GM19328 (cell line): ENCODE measurements at regions not wholly inside any gene's neighbourhood (a gene's known extent, or its start where the extent isn't known, plus 50 kb on each side); places are given as distances from the start of the nearest gene placed in this dataset.
"Not testable (repeated sequence)": the region's sequence is repeated elsewhere in the genome, so short reads cannot be mapped to it uniquely, and the experiment has no call there.

Experiments used
- ATAC-seq: cut with Tn5 transposase; IDR thresholded peaks from one replicate; pipeline ENCODE4 v1.9.1; 2021; ENCODE audit warnings: mild to moderate bottlenecking, moderate library complexity; ENCODE audit not compliant: unreplicated experiment

- no peak for ATAC-seq
These were observed 1313.3 kb downstream of the KCNT2 start for GRCh38 chr1:195294911-195295310.

GRCh38 chr1:195278644-195279043 lies 1329.6 kb downstream of the KCNT2 start:
- ATAC-seq: no peak

DNA sequence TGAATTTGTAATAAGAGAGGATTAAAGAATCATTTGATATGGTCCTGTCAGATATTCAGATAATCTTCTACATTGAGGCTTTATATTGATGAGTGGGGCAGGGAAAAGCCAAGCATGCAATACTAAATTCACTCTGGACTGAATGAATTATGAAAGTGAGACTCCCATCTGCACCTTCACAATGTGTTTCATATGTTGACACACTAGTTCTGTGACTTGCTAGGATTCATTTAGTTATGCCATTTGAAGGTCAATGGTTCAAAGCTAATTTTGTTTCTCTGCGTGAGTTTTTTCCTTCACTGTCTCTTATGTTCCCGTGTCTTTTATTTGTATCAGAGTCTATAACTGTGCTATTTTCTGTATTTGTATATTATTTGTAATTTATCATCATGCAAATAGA lies 1332.5 kb downstream of the KCNT2 start:
- no peak for ATAC-seq

DNA sequence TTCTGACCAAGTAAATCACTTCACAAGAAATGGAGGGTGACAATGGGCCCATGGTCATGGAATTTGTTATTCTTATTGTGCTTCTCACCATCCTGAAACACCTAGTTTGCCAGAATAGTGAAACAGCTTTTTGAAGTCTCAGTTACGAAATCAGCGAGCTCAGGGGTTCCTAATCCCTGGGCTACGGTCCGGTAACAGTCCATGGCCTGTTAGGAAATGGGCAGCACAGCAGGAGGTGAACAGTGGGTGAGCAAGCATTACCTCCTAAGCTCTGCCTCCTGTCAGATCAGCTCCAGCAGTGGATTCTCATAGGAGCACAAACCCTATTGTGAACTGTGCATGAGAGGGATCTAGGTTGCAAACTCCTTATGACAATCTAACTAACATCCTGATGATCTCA lies 1356.3 kb downstream of the KCNT2 start:
- no peak for ATAC-seq

DNA sequence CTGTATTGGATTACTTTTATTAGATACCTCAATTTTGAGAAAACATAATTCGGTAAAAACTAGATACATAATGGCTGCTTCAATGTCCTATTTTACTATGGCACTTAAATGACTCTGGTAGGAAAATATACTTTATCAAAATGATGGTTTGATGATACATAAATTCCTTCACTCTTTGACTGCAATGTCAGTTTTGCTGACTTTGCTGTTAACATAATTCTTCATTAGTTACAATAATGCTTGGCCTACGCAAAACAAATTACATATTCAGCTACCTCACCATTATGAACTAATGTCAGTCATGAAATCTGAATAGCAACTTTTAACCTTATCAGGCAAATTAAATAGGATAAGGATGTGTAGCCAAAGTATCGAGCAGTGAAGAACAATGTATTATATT lies 1364.7 kb downstream of the KCNT2 start:
- ATAC-seq: no peak

GRCh38 chr1:195241066-195241465 lies 1367.2 kb downstream of the KCNT2 start:
- ATAC-seq: no peak

DNA sequence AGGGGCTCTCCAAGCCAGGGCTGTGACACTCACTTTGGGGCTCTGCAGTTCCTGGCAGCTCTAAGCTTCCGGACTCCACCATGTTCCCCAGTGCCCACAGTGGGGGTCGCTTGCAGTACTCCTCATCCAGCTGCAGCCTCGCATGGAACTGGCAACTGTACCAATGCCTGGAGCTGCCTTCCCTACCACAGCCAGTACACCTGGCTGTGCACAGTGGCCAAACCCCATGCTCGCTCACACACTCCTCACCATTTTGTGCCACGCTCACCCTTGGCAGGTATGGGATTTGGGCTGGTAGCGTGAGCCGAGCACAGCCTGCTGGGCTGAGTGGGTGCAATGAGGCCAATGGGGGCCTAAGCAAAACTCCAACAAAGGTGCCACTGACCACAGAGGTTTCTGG lies 1369.9 kb downstream of the KCNT2 start:
- no peak for ATAC-seq

GRCh38 chr1:195236991-195237889 lies 1371.0 kb downstream of the KCNT2 start:
- no peak for ATAC-seq

DNA sequence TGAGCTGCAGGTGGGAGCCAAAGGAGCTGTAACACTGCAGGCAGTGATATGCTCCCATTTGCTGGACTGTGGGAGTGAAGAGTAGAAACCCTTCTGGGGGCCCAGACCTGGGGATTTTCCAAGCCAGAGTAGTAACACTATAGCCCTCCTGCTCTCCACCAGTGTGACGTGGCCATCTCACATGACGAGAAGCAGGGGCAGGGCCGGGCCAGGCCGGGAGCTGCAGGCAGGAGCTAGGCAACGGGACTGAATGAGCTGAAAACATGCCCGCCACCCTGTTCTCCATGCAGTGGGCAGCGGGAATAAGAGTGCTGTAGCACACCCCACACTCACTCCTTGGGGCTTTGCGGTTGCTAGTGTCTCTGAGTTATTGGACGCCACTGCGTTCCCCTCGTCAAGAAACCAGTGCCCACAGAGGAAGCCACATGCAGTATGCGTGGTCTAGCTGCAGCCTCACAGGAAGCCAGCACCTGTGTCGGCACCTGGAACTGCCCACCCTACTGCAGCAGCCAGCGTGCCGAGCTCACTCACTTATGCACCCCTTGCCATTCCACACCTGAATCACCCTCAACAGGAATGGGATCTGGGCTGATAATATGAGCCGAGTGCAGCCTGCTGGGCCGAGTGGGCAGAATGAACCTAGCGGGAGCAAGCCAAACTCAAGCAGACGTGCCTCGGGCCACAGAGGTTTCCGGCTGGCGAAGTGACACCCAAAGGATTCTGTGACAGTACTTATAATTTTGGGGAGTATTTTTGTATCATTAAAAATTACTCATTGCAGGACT lies 1389.6 kb downstream of the KCNT2 start:
- ATAC-seq: no peak

GRCh38 chr1:195202241-195202640 lies 1406.0 kb downstream of the KCNT2 start:
- no peak for ATAC-seq

- no peak for ATAC-seq
These were observed 1407.5 kb downstream of the KCNT2 start for GRCh38 chr1:195200772-195201171.

DNA sequence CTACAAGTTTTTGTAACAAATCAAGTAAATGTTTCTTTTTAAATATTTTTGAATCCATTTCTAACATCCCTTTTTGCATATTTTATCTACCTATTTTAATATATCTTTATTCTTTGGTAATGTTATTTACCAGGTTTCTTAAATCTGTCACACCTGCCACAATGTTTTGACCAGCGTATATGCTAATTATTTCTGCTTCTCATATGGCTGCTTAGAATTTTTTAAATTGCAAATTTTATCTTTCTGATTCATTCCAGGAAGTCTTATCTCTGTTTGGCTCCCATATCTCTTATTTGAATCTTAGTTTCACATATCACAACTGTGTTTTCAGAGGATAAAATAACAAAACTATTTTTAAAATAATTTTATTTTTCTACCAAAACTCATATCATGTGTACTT lies 1411.1 kb downstream of the KCNT2 start:
- ATAC-seq: no peak

- ATAC-seq: peak; percentile 99
These were observed 1412.7 kb downstream of the KCNT2 start for GRCh38 chr1:195195423-195196057.

DNA sequence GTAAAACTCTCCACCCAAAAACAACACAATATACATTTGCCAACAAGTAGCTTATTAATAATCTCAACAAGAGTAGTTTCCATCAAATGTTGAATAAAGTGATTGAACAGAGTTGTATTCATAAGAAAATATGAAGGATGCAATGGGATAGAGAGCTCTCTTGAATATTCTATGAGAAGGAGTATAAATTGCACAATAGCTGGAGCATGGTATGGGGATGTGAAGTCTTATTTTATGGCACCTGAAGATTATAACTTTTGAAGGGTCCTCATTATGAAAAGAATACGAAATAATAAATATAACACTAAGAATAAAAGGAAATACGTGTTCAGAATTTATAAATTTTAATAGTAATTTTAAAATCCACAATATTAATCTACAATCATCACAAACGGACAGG lies 1415.1 kb downstream of the KCNT2 start:
- ATAC-seq: no peak

DNA sequence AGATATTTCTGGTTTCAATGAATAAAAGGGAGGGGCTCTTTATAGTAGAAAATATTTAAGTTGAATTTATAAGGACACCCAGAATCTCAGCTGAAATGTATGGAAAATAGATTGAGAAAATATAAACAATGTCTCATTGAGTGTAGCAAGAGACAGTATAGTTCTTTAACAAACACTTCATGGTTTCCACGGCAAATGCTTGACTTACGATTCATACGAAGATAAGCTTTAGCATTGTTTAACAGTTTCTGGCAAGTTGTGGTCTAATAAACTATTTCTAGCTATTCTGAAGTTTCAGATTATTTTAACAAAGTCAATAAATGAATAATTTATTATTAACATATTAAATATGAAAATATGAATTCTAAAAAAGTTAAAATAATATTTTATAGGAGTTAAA lies 1419.4 kb downstream of the KCNT2 start:
- no peak for ATAC-seq

- no peak for ATAC-seq
These were observed 1421.7 kb downstream of the KCNT2 start for GRCh38 chr1:195186544-195186943.

DNA sequence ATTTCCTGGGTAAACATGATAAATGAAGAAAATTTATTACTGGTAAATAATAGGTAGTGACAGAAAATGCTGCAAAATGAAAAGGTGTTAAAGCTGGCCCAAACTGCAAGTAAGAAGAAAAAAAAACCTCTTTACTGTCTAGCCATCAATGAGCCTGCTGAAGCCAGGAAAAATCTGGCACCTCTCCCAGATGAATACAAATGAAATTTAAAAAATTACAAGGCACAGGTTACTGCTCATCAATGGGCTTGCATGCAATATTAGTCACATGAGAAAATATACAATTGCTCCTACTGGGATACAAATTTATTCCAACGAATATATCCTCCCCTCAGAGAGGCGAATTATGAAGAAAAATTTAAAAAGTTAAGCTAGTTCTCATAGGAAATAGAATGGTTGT lies 1422.5 kb downstream of the KCNT2 start:
- no peak for ATAC-seq

DNA sequence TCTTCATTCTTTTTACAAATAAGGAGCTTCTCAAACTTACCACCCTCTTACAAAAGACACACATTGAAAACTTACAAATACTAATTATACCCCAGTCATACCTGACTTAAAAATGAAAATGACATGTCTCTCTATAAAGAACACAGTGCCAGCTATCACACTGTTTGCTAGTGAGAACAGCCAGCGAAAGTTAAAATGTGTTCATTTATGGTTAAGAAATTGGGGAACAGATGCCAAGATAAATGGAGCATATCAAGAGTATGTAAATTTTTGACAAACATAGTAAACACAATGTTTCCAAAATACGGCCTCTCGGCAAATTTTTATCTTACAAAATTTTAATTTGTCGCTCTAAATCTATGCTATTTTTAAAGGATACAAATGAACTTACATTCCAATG lies 1422.9 kb downstream of the KCNT2 start:
- no peak for ATAC-seq

DNA sequence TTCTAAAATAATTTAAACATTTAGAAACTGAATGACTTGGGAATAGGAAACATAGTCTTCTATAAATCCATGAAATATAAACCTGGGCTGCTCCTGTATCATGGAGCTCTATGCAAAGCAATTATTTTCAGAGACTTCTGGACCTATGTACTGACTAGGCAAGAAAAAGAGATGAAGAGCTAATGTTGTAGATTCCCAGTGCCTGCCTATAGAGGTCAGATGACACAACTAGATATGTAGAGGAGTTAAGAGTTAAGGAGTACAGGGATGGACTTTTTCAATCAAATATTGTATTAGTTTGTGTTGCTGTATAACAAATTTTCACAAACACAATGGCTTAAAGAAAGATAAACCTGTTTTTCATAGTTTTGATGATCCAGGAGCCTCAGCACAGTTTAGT lies 1434.5 kb downstream of the KCNT2 start:
- ATAC-seq: peak; percentile 64

GRCh38 chr1:195159795-195160194 lies 1448.4 kb downstream of the KCNT2 start:
- ATAC-seq: not testable (repeated sequence)

GRCh38 chr1:195158091-195158490 lies 1450.1 kb downstream of the KCNT2 start:
- ATAC-seq: no peak

- ATAC-seq: no peak
These were observed 1455.1 kb downstream of the KCNT2 start for GRCh38 chr1:195153107-195153506.
